Gastrocnemius medialis (tissue), 4 donors: ENCODE measurements at regions not wholly inside any gene's neighbourhood (a gene's known extent, or its start where the extent isn't known, plus 50 kb on each side); places are given as distances from the start of the nearest gene placed in this dataset.

Experiments used
- ATAC-seq, 2 donors: fragments of 150-250 bp; one replicate each; pipeline ENCODE4 v1.9.1; 2016
- DNase-seq, 2 donors: peaks; one replicate each; pipeline ENCODE4 v3.0.0-alpha.2; 2019
- H3K27ac ChIP-seq, 4 donors: fragments of 200-600 bp; sonication (generic); 1 replicate in 1 of 4; 2 replicates in 3 of 4; pipeline ENCODE4 v1.5.1; 2016 to 2018; ENCODE audit warnings: mild to moderate bottlenecking in 2 of 4, moderate library complexity in 1 of 4
- H3K27me3 ChIP-seq, 3 donors: fragments of 200-600 bp; sonication (generic) in 2 of 3; 1 replicate in 1 of 3; 2 replicates in 2 of 3; pipeline versions ENCODE4 v1.5.1 to v1.6.0; 2016 to 2019; ENCODE audit warnings: mild to moderate bottlenecking in 1 of 3, moderate library complexity in 1 of 3
- H3K36me3 ChIP-seq, 2 donors: fragments of 200-600 bp; sonication (generic) in 1 of 2; one replicate each; pipeline ENCODE4 v1.5.1; 2017 to 2018
- H3K4me1 ChIP-seq, 2 donors: fragments of 200-600 bp; sonication (generic) in 1 of 2; one replicate each; pipeline ENCODE4 v1.5.1; 2016 to 2017; ENCODE audit warnings: mild to moderate bottlenecking in 2 of 2
- H3K4me3 ChIP-seq, 4 donors: fragments of 200-600 bp; sonication (generic) in 3 of 4; 1 replicate in 1 of 4; 2 replicates in 3 of 4; pipeline ENCODE4 v1.5.1; 2016 to 2019; ENCODE audit warnings: mild to moderate bottlenecking in 2 of 4
- H3K9me3 ChIP-seq, 3 donors: fragments of 200-600 bp; sonication (generic) in 2 of 3; 1 replicate in 1 of 3; 2 replicates in 2 of 3; pipeline ENCODE4 v1.5.1; 2016 to 2019
- POLR2A ChIP-seq, 2 donors: fragments of 450-650 bp; IDR thresholded peaks; one replicate each; pipeline ENCODE4 v1.6.1; 2017; ENCODE audit warnings: antibody characterized with exemption in 2 of 2, mild to moderate bottlenecking in 2 of 2, moderate library complexity in 2 of 2
- in situ Hi-C, 4 donors: fragments of 200-750 bp; cut with MboI; loops; one replicate each; pipeline versions ENCODE4 v1.15.0 to v1.8.0; 2017; ENCODE audit warnings: low sequenced_read_pairs in 4 of 4
- intact Hi-C: fragments of 100-400 bp; cut with DNase I; formaldehyde crosslinking; loops from one replicate; pipeline ENCODE4 v1.15.1; 2023; ENCODE audit warnings: low total_unique reads
- TF ChIP-seq, protein P1 (sequence below), 5 experiments: fragments of 450-650 bp in 3 of 5; fragments of 200-600 bp in 2 of 5; sonication (generic) in 2 of 5; IDR thresholded peaks in 4 of 5; conservative IDR thresholded peaks in 1 of 5; 1 replicate in 4 of 5; 2 replicates in 1 of 5; pipeline ENCODE4 v1.5.1; 2016 to 2019; ENCODE audit warnings: antibody characterized with exemption in 5 of 5, mild to moderate bottlenecking in 3 of 5, moderate library complexity in 3 of 5

- Histone ChIP-seq H3K4me1 (no peaks in the 10 kb centered on the region), H3K27me3 (peaks cover 0 to 4% (median 0%) of the 10 kb centered on the region in 3 donors), H3K9me3 (peaks cover 0 to 4% (median 0%) of the 10 kb centered on the region in 3 donors), H3K36me3 (no peaks in the 10 kb centered on the region), H3K4me3 (no peak overlapping the region), H3K27ac (no peak overlapping the region)
- DNase-seq = no peak
- TF ChIP-seq, protein P1, sequence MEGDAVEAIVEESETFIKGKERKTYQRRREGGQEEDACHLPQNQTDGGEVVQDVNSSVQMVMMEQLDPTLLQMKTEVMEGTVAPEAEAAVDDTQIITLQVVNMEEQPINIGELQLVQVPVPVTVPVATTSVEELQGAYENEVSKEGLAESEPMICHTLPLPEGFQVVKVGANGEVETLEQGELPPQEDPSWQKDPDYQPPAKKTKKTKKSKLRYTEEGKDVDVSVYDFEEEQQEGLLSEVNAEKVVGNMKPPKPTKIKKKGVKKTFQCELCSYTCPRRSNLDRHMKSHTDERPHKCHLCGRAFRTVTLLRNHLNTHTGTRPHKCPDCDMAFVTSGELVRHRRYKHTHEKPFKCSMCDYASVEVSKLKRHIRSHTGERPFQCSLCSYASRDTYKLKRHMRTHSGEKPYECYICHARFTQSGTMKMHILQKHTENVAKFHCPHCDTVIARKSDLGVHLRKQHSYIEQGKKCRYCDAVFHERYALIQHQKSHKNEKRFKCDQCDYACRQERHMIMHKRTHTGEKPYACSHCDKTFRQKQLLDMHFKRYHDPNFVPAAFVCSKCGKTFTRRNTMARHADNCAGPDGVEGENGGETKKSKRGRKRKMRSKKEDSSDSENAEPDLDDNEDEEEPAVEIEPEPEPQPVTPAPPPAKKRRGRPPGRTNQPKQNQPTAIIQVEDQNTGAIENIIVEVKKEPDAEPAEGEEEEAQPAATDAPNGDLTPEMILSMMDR (IDR thresholded peaks at IDR 0.05 in 4 of 5, conservative IDR thresholded peaks at IDR 0.05 in 1 of 5) = no peak
- no peak for TF ChIP-seq POLR2A (IDR thresholded peaks at IDR 0.05)
- in situ Hi-C loops = no loop called here
- intact Hi-C loops = no loop called here
- no peak for ATAC-seq
Observed at GRCh38 chr14:44873536-44873935, 88.2 kb downstream of the KLHL28 start.

GRCh38 chr14:44866770-44867169 is 95.0 kb downstream of the KLHL28 start:
- Histone ChIP-seq H3K27ac (no peak overlapping the region), H3K27me3 (no peaks in the 10 kb centered on the region), H3K9me3 (peaks cover 0 to 4% (median 0%) of the 10 kb centered on the region in 3 donors), H3K4me3 (no peak overlapping the region), H3K4me1 (no peaks in the 10 kb centered on the region), H3K36me3 (no peaks in the 10 kb centered on the region)
- ATAC-seq = no peak
- DNase-seq = no peak
- in situ Hi-C loops (no loop called here), intact Hi-C loops (no loop called here)
- TF ChIP-seq, protein P1 (IDR thresholded peaks at IDR 0.05 in 4 of 5, conservative IDR thresholded peaks at IDR 0.05 in 1 of 5) = no peak

DNA sequence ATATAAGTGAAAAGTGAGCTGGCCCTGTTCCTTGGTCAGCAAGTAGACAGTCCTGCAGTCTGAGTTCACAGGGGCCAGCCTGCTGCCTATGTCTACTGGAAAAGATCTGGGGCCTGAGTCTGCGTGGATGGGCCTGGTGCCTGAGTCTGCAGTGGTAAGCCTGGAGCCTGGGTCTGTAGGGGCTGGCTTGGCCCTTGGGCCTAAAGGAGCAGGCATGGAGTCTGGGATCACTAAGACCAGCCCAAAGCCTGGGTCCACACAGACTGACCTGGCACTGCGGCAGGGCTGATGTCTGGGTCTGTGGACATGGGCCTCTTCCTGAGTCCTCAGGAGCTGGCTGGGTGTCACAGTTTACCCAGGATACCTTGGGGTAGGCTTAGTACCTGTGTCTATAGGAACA is 95.4 kb downstream of the KLHL28 start:
- no peak for DNase-seq
- Histone ChIP-seq H3K27me3 (no peaks in the 10 kb centered on the region), H3K27ac (no peak overlapping the region), H3K4me1 (no peaks in the 10 kb centered on the region), H3K36me3 (no peaks in the 10 kb centered on the region), H3K9me3 (peaks cover 0 to 4% (median 0%) of the 10 kb centered on the region in 3 donors), H3K4me3 (no peak overlapping the region)
- ATAC-seq = no peak
- intact Hi-C loops (no loop called here), in situ Hi-C loops (no loop called here)
- TF ChIP-seq, protein P1 (IDR thresholded peaks at IDR 0.05 in 4 of 5, conservative IDR thresholded peaks at IDR 0.05 in 1 of 5) = no peak
- TF ChIP-seq POLR2A (IDR thresholded peaks at IDR 0.05) = no peak

- DNase-seq (no peak), ATAC-seq (no peak)
- H3K27ac ChIP-seq = no peak overlapping the region
- H3K9me3 ChIP-seq = no peaks in the 10 kb centered on the region
- H3K36me3 ChIP-seq = no peaks in the 10 kb centered on the region
- H3K4me3 ChIP-seq = no peak overlapping the region
- no peaks in the 10 kb centered on the region for H3K4me1 ChIP-seq
- in situ Hi-C loops (no loop called here), intact Hi-C loops (no loop called here)
- no peak for TF ChIP-seq POLR2A (IDR thresholded peaks at IDR 0.05)
- TF ChIP-seq, protein P1 (IDR thresholded peaks at IDR 0.05 in 4 of 5, conservative IDR thresholded peaks at IDR 0.05 in 1 of 5) = no peak
- no peaks in the 10 kb centered on the region for H3K27me3 ChIP-seq
Observed at GRCh38 chr14:44863271-44863670, 98.5 kb downstream of the KLHL28 start.

DNA sequence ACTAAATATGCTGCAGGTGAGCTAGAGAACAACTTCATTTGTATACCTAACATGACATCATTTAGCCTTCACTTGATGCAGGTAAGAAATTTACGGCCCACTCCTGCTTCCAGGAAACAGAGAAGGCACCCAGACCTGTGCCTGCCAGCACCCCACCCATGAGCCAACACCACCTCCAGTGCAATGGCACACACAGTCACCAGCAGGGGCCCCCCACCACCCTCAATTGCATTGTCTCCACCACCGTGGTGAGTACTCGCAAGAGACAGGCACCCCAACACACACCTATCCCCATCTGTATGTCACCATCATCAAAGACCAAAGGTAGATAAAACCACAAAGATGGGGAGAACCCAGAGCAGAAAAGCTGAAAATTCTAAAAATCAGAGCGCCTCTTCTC is 107.6 kb downstream of the KLHL28 start:
- H3K27ac ChIP-seq = no peak overlapping the region
- no peak overlapping the region for H3K4me3 ChIP-seq
- H3K36me3 ChIP-seq = no peaks in the 10 kb centered on the region
- in situ Hi-C loops = no loop called here
- TF ChIP-seq POLR2A (IDR thresholded peaks at IDR 0.05) = no peak
- no peaks in the 10 kb centered on the region for H3K4me1 ChIP-seq
- ATAC-seq = no peak
- H3K27me3 ChIP-seq = no peaks in the 10 kb centered on the region
- intact Hi-C loops = no loop called here
- no peaks in the 10 kb centered on the region for H3K9me3 ChIP-seq
- DNase-seq = no peak
